SK-N-SH treated with all-trans-retinoic acid at 6 μM for 48 hours (cell line): ENCODE measurements at regions not wholly inside any gene's neighbourhood (a gene's known extent, or its start where the extent isn't known, plus 50 kb on each side); places are given as distances from the start of the nearest gene placed in this dataset.

Experiments
- ESRRG ChIP-seq: fragments of 250-450 bp; sonication (Bioruptor Pico); IDR thresholded peaks from 2 replicates; pipeline ENCODE4 v1.6.1; 2021; ENCODE audit warnings: mild to moderate bottlenecking
- TF ChIP-seq, protein P1 (sequence below): fragments of 250-450 bp; sonication (Bioruptor Pico); IDR thresholded peaks from 2 replicates; pipeline ENCODE4 v1.5.1; 2020; ENCODE audit warnings: low read depth, mild to moderate bottlenecking, moderate library complexity
- TF ChIP-seq, protein P2 (sequence below): fragments of 250-450 bp; sonication (Bioruptor Pico); IDR thresholded peaks from 2 replicates; pipeline ENCODE4 v1.8.0; 2020; ENCODE audit warnings: mild to moderate bottlenecking, moderate library complexity, borderline replicate concordance

DNA sequence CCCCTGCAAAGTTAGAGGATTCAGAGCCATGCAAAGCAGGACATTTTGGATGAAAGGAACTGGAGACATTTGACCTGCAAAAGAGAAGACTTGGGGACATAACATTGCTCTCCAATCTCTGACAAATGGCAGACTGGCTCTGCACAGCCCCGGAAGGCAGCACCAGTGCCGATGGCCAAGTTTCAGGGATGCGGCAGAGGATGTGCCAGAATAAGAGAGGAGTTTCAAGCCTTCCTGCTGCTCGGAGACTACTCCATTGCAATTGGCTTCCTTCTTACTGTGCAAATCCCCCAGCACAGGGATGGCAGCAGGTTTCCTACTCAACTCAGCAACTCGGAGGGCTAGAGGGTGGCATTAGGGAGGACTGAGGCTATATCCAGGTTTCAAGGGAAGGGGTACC is 268.8 kb upstream of the ZMIZ1 start:
- TF ChIP-seq, protein P1, sequence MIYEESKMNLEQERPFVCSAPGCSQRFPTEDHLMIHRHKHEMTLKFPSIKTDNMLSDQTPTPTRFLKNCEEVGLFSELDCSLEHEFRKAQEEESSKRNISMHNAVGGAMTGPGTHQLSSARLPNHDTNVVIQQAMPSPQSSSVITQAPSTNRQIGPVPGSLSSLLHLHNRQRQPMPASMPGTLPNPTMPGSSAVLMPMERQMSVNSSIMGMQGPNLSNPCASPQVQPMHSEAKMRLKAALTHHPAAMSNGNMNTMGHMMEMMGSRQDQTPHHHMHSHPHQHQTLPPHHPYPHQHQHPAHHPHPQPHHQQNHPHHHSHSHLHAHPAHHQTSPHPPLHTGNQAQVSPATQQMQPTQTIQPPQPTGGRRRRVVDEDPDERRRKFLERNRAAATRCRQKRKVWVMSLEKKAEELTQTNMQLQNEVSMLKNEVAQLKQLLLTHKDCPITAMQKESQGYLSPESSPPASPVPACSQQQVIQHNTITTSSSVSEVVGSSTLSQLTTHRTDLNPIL (CRISPR knock-in tag), result no peak
- no peak for TF ChIP-seq ESRRG (CRISPR knock-in tag)
- TF ChIP-seq, protein P2, sequence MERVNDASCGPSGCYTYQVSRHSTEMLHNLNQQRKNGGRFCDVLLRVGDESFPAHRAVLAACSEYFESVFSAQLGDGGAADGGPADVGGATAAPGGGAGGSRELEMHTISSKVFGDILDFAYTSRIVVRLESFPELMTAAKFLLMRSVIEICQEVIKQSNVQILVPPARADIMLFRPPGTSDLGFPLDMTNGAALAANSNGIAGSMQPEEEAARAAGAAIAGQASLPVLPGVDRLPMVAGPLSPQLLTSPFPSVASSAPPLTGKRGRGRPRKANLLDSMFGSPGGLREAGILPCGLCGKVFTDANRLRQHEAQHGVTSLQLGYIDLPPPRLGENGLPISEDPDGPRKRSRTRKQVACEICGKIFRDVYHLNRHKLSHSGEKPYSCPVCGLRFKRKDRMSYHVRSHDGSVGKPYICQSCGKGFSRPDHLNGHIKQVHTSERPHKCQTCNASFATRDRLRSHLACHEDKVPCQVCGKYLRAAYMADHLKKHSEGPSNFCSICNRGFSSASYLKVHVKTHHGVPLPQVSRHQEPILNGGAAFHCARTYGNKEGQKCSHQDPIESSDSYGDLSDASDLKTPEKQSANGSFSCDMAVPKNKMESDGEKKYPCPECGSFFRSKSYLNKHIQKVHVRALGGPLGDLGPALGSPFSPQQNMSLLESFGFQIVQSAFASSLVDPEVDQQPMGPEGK (CRISPR knock-in tag), result no peak
